SIG-M5 treated with dmso at 0.1 percent for 504 hours (cell line): ENCODE measurements at regions not wholly inside any gene's neighbourhood (a gene's known extent, or its start where the extent isn't known, plus 50 kb on each side); places are given as distances from the start of the nearest gene placed in this dataset.

Experiments
- DNase-seq: peaks from one replicate; lab custom pipeline; 2025; ENCODE audit not compliant: unreplicated experiment; lab: John Stamatoyannopoulos, UW

DNA sequence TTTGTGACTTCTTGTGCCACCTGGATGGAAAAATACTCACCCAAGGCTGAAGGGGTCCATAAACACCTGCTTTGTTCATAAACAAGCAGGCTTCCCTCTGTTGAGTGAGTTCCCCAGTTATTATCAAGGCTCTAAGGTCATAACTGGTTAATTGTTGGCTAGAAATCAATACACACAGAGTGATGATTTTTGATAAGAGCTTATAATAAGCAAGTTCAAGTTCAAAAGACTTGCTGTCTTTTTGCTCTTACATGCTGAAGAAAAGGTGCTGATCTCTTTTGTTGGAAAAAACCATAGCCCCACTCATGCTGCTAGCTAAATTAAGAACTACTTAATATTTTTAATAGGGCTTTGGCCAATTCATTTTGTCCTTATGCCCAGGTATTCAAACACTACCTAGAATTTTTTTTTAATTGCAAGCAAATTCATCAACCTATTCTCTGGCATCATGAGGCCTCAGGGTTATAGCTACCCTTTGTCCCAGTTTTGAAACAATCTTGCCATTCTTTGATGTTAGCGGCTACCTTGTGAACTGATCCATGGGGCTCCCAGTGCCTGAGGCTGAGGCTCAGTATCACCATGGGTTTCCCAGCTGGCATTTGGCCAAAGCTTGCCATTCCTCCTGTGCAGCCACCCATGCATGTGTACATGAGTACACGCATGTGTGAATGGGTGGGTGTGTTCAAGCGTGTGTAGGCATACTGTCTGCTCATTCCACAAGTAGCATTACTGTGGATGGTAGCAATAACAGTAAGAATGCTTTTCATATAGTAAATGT, 127.6 kb upstream of the LPP start:
- DNase-seq, result no peak

DNA sequence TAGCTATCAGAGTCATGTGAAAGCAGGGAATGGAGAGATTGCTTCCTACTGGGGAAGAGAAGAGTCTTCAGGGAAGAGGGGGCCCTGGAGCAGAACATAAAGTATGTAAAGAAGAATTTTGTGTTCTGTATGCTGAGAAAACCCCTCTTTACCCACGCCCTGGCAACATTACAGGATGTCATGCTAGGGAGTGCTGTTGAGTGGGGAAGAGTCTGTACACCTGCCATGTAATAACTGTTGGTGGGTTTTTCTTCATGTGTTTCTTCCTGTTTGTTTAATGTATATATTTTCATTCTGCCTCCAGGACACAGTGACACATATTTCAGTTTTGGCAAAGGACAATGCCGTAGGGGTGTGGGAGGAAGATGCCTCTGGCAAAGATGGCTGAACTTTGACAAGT, 122.8 kb upstream of the LPP start:
- no peak for DNase-seq

DNA sequence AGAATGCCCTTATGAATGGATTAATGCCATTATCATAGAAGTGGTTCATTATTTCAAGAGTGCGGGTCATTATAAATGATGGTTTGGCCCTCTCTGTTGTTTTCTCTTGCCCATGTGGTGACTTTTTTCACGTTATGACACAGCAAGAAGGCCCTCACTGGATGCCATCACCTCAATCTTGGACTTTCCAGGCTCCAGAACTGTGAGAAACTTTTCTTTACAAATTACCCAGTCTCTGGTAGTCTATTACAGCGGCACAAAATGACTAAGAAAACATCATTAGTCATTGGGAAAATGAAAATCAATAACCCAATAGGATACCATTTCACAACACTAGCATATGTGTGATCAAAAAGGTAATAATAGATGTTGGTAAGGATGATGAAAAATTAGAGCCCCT, 119.0 kb upstream of the LPP start:
- no peak for DNase-seq

DNA sequence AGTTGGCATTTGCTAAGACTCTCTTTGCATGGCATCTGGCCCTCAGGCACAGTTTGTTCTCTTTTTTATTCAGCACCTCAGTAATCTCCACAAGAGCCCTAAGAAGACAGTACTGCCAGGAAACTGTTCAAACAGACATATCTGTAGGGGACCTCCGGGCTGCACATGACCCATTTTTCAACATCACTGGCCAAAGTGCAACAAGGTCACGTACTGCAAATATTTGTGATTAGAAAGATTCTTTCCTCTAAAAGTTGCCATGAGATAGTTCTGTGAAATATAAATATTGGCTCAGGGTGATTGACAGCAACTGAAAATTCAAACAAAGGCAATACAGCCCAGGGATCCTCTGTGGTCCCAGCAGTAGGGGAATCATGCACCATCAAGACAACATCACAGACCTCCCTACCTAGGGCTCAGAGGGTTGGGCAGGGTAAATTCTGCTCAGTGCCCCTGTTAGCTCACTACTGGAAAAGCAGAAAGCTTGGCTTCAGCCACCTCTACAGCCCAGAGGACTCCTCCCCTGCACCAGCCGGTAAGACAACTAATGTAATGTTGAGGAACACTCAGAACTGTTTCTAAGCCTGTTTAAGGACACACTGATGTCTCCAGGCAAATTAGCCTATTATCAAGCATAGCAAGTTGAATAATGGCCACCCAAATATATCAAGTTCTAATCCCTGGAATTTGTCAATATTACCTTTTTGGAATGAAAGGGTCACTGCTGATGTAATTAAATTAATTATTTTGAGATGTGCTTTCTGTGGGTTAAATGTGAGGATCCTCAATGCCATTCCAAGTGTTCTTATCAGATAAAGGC, 117.4 kb upstream of the LPP start:
- DNase-seq, result peak; percentile 52

DNA sequence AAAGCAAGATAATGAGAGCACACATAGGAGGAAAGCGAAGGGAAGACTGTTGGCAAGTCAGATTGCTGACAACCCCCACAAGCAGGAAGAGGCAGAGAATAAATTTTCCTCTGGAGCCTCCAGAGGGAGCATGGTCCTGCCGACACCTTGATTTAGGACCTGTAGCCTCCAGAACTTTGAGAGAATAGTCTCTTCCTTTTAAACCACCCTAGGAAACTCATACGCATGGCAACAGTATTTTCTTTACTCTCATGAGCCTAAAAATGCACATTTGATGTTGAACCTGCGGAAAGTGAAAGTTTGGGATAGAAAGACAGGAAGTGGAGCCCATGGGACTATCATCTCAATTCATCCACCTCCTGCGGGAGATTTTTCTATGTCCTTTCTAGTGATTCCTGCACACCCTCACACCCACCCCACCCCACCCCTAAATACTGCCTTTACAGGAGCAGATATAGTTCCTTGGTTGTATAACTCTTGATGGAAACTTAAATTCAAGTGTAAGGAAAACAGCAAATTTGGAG, 116.7 kb upstream of the LPP start:
- DNase-seq, result peak; percentile 59

DNA sequence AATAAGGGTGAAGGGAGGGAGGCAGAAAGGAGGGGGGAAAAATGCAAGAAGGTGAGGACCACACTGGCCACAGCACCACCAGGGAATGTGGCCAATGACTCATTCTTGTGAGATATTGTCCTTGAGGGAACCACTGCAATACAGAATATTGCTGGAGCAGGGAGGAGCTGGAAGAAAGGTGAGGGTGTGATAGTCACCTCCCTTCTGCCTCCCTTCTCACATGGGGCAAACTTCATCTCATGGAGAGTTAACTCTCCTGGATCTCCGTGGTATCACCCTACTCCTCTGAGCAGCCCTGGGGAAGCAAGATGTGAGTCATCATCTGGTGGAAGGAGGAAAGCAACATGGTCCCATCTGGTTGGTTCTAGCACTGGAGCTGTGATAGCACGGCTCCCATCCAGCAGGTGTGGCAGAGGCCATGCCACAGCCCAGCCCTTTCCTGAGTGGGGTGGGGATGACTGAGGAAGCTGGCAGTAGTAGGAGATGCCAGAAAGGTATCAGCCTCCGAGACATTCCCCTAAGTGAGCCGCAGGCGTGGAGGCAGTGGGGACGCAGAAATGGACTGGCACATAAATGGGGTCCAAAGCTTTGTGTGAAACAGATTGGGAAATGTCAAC, 115.9 kb upstream of the LPP start:
- DNase-seq, result no peak

DNA sequence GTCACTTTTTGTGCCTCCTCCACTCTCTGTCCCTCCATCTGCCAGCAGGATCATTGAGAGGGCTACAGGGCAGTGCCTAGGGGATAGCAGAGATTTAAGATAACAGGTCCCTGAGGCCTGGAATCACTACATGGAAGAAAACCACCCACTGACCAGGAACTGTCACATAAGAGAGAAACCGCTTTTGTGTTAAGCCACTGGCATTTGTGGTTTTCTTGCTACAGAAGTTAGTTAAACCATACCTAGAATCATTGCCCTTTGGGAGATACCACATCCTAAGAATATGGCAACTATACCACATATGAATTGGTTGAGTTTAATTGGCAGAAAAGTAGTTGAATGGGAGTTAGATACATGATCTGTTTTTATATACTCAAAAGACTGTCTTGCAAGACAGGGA, 112.8 kb upstream of the LPP start:
- no peak for DNase-seq

DNA sequence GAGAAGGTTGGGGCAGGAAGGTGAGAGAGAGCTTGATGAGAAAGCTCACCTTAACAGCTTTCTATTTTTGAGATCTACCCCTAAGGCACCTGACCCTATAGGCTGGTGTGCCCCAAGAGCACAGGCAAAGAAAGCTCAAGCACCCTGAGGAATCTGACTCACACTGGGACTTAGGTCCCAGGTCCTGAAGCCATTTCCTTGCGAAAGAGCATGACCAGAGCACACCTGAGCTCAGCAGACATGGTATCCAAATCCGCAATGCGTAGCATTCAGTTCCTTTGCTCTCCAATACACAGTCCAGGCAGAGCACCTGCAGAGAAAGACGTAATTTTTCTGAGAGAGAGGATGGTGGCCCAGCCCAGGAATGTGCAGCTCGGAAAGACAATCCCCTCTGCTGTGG, 112.1 kb upstream of the LPP start:
- DNase-seq, result no peak

DNA sequence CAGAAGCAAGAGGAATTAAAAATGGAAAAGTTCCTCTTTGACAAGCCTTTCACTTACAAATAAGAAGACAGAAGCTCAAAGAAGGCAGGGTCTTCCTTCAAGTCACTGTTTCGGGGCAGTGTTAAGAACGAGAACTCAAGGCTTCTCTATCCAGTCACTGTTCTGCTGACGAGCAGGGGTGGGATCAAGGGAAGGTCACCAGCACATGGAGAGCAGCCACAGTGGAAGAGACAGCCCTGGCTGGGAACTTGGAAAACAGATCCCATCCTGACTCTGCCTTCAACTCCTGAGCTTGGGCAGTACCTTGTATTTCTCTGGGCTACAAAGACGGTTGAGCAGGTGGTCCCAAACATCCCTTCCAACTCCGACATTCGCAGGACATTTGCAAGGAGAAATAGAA, 111.5 kb upstream of the LPP start:
- no peak for DNase-seq

DNA sequence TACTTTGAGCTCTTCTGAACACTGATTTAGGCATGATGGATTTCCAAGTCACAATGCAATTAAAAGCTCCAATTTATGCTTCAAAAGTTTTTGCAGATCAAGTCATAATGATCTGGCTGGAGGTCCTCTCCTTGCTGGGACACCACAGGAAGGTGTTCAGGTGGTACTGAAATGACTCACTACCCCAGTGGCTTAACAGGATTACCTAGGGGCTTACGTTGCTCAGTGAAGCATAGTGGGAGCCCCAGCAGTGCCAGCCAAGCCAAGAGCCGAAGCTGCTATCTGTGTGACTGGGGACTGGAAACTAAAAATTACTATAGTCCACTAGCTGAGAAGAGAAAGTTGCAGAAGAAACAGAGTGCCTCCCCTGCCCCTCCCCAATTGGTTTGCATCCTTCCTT, 110.1 kb upstream of the LPP start:
- DNase-seq, result no peak

DNA sequence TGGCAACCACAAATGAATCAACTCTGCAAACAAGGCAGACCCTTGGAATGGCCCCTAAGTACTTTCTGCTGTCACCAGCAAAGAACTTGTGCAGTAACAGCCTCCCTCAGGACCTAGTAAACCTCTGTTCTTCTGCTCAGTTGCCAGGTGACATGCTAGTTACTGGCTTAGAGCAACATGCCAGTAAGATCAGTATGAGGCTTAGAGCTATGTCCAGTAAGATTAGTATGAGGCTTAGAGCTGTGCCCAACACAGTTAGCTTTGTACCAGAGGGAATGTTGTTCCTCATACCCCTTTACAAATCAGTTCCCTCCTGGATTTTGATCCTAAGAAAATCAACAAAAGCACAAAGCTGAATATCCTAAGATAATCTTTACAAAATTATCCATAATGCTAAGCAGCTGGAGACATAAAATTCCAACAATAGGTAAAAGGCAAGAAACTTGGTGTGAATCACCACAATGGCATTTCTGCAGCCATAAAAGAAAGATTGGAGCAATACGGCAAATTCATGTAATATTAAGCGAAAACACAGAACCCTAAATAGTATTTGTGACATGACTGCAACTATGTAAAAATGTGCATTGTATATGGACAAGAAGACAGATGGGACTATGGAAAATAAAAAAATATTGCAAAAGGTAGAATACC, 107.3 kb upstream of the LPP start:
- DNase-seq, result no peak

DNA sequence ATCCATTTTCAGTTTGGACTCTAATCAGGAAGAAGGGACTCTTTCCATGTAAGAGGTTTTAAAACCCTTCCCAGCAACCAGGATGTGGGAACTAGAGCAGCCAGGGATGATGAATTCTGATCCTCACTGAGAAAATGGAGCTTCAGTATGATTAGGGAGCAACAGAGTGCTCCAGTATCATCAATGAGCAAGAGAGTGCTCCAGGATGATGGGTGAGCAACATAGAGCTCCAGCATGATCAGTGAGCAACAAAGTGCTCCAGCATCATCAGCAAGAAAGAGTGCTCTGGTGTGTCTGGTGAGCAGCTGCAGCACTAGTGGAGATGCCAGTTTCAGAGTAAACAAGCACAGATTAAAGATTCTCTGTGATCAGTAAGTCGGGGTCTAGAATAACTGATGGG, 106.4 kb upstream of the LPP start:
- DNase-seq, result no peak

DNA sequence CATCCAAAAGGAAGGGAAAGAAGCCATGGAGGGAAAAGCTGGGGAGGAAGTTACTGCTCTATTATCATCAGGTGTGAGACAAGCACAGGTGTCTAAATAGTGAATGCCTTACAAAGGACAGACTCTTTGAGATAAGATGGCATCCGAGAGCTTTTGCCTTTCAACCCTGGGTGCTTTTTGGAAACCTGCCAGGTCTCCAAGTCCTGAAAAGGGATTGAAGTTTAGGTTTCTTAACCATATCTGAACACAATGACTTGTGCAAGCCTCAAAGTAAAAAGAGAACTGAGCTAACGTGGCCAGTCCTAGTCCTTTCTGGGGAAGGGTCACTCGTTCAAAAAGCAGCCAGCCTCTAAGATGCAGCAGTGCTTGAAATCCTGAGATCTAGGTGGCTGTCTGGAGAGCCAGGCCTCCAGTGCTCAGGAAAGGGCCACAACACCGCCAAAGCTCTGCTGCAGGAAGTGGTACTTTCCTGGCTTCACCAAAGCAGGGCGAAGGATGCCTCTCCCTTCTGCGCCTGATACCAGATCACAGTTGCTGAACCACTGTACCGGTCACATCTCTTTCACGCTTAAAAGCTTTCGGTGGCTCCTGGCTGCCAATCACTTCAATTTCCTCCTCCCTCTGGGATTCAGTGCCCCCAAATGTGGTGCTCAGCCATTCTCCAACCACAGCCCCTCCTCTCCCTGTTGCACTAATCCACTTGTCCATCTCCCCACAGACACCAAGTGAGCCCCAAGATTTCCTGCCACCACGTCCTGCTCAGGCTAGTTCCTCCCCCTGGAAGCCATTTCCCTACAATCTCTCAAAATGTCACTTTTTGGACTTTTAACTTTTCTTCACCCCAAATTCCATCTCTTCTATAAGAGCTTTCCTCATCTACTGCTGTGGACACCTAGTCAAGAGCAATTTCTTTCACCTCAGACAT, 104.1 kb upstream of the LPP start:
- DNase-seq, result no peak

DNA sequence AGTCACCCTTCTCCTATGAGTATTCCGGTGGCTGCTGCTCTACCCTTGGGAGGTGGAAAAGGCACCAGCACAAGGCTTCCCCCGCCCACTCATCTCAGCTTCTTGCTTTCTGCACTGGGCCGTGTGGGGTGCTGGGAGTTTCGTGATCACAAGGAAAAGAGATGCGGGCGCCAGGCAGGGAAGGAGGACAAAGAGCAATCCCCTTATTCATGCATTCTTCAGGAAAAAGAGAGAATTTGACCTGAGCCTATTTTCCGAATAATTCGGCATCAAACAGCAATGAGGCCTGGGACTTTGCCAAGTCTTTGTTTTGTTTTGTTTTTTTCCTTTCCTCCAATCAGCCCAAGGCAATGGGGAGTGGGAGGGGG, 102.2 kb upstream of the LPP start:
- no peak for DNase-seq

DNA sequence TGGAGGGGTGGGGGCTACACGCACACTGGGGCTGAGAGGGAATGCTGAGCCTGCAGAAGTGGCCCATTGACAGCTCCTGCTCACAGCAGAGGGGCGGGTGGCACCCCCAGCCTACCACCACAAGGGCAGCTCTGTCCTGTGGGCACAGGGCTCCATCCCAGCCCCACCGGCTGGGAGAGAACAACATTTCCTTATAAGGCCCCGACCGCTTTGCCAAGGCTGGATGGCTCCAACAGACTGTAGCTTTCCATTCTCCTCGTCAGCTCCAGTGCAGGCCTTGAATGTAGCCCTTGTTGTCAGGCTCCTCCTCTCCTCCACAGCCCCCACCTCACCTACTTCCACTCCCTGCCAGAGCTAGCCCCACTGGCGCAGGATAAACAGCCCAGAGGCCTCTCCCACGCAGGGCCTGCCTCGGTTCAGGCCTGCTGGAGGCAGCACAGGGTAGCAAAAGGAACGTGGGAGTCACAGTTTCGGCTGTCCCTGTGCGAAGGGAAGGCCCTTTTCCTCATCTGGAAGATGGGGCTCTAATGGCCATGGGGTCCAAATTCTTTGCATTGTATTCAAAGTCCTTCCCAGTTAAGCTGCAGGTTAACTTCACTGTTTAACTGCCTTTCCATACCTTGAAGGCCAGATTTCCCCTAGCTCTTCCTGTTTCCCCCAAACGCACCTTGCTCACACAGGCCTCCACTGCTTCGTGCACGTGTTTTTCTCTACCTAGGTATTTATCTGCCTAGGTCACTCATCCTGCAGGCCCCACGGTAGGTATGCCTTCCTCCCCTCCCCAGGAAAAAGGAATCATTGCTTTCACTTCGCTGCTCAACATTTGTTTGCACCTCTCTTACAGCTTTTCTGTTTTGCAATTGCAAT, 101.6 kb upstream of the LPP start:
- no peak for DNase-seq

DNA sequence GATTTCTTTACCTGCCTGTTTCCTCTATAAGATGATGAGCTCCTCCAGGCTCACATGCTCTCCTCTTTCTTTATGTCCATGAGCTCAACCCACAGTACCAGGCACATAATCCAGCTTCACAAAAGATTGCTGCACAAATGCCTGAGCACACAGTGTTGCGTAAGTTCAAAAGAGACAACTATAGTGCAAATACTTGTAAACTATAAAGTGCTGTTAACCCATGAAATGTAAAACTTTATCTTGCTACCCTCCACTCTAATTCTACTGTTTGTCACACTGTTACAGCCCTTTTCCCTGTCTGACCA, 101.0 kb upstream of the LPP start:
- no peak for DNase-seq

DNA sequence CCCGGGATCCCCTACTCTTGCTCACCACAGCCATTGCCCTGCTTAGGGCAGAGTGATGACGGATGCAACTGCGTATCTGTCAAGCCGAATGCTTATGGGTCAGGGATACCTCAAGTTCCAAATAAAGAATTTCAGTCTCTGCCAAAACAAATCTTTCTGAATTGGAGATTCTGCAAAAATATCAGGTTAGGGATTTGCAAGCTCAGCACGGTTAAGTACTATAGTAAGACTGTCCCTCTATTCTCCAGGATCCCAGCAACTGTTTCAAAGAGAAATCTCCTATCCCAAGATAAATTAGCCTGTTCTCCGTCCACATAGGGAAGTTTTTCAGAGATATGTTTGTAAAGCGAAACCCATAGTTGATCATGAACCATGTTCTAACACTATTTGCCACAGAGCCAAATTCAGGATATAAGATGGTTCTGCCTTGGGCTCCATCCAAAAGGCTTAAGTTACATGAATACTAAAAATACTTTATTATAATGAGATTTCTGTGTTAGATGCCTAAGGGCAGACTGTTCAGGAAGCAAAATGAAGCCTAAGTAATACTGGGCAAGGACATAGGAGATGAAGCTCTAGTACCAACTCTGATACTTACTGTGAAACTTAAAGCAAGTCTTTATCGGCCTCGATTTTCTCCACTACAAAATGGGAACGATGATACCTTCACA, 100.1 kb upstream of the LPP start:
- DNase-seq, result no peak

DNA sequence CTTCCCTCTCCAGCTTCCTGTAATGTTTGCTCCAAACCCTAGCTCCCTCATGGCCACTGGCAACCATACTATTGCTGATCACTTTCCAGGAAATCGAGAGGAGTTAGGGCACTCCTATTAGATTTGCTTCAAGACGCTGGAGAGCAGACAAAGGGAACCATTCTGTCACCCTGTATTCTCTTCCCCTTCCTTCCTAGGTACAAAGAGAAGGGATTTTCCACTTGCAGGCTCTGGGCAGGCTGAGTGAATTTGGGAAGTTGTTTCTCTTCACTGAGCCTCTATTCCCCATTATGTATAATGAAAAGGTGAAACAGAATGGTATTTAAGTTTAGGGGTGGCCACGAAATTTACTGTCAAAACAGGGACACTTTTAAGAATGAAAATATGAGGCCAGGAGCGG, 99.4 kb upstream of the LPP start:
- DNase-seq, result no peak

DNA sequence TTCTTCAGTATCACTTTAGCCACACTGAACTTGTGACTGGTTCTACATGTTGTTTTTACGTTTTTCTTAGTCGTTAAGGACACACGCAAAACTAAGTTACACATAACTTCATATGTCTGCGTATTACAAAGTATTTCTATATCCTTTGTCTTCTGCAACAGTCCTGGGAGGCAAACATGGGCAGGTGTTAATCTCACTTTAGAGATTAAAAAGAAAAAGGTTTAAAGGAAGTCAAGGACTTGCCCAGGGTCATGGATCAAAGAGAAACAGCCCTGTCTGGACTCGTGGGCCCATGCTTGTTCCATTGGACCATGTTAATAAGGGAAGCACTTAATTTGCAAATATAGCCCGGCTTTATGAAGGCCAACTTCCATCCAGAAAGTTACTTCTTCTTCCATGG, 98.6 kb upstream of the LPP start:
- no peak for DNase-seq
